Fibroblast of villous mesenchyme (primary cell): ENCODE measurements at regions not wholly inside any gene's neighbourhood (a gene's known extent, or its start where the extent isn't known, plus 50 kb on each side); places are given as distances from the start of the nearest gene placed in this dataset.

ENCODE experiments used
- DNase-seq: peaks from one replicate; pipeline ENCODE4 v3.0.0-alpha.2; 2010; ENCODE audit warnings: low read depth
- H3K4me3 ChIP-seq: 2 replicates; pipeline ENCODE4 v1.5.1; 2011; ENCODE audit warnings: low read depth, mild to moderate bottlenecking, low read length
- TF ChIP-seq, protein P1 (sequence below): IDR thresholded peaks from 2 replicates; pipeline ENCODE4 v1.5.1; 2012; ENCODE audit warnings: low read depth, mild to moderate bottlenecking, low read length; ENCODE audit not compliant: insufficient read depth

GRCh38 chr6:98333273-98333672 lies 501.1 kb upstream of the POU3F2 start:
- H3K4me3 ChIP-seq, result no peak overlapping the region
- DNase-seq, result no peak
- TF ChIP-seq, protein P1, sequence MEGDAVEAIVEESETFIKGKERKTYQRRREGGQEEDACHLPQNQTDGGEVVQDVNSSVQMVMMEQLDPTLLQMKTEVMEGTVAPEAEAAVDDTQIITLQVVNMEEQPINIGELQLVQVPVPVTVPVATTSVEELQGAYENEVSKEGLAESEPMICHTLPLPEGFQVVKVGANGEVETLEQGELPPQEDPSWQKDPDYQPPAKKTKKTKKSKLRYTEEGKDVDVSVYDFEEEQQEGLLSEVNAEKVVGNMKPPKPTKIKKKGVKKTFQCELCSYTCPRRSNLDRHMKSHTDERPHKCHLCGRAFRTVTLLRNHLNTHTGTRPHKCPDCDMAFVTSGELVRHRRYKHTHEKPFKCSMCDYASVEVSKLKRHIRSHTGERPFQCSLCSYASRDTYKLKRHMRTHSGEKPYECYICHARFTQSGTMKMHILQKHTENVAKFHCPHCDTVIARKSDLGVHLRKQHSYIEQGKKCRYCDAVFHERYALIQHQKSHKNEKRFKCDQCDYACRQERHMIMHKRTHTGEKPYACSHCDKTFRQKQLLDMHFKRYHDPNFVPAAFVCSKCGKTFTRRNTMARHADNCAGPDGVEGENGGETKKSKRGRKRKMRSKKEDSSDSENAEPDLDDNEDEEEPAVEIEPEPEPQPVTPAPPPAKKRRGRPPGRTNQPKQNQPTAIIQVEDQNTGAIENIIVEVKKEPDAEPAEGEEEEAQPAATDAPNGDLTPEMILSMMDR, result no peak

GRCh38 chr6:98335594-98335993 lies 498.8 kb upstream of the POU3F2 start:
- TF ChIP-seq, protein P1, result no peak
- no peak for DNase-seq
- no peak overlapping the region for H3K4me3 ChIP-seq

GRCh38 chr6:98339506-98339905 lies 494.9 kb upstream of the POU3F2 start:
- TF ChIP-seq, protein P1, result no peak
- no peak overlapping the region for H3K4me3 ChIP-seq
- no peak for DNase-seq

GRCh38 chr6:98343004-98343403 lies 491.4 kb upstream of the POU3F2 start:
- TF ChIP-seq, protein P1, result no peak
- no peak for DNase-seq

DNA sequence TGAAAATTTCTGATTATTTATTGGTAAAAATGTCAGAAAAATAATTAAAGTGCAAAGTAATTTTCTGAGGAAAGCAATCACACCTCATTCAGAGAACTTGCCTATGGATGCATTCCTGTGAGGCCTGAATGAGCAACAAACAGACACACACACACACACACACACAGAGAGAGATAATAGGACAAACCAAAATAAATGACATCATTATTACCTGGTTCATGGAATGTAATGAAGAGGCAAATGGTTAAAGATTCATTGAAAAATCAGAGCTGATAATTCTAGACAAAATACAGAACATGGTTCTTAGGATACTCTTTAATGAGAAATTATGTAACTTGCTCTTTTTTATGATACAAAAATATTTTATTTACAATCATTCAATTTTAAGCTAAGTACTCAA lies 490.6 kb upstream of the POU3F2 start:
- DNase-seq, result no peak
- H3K4me3 ChIP-seq, result no peak overlapping the region
- TF ChIP-seq, protein P1, result no peak

More at GRCh38 chr6:98343004-98343403, 491.4 kb upstream of the POU3F2 start:
- no peak overlapping the region for H3K4me3 ChIP-seq

DNA sequence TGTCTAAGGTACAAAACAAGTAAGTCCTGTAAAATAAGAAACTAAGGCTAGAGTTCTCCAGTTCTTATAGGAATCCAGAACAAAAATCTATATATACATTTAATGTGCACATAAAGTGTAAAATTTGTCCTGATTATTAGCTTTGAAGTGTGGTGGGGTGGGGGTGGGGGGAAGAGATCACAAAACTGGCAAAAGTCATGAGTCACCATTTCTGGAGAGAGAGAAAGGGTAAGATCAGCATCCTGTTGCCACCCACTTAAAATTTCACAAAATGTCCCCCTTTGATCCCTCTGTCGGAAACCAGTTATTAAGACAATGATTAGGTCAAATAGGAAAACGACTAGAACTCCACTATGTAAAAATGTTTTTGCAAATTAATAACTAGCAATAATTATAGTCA lies 482.0 kb upstream of the POU3F2 start:
- TF ChIP-seq, protein P1, result no peak
- DNase-seq, result no peak
- no peak overlapping the region for H3K4me3 ChIP-seq

GRCh38 chr6:98358173-98358572 lies 476.2 kb upstream of the POU3F2 start:
- TF ChIP-seq, protein P1, result no peak
- no peak for DNase-seq

More at GRCh38 chr6:98358173-98358572, 476.2 kb upstream of the POU3F2 start:
- H3K4me3 ChIP-seq, result no peak overlapping the region
